Activated T-cell treated with anti-CD3 and anti-CD28 coated beads, Interleukin-2, amount 50 U/mL, for 48 hours (primary cell): ENCODE measurements at regions not wholly inside any gene's neighbourhood (a gene's known extent, or its start where the extent isn't known, plus 50 kb on each side); places are given as distances from the start of the nearest gene placed in this dataset.
A peak's percentile ranks its signal among the peaks of the same experiment; 100 is the strongest.
"Not testable (repeated sequence)": the region's sequence is repeated elsewhere in the genome, so short reads cannot be mapped to it uniquely, and the experiment has no call there.

Experiments used
- DNase-seq, 2 experiments: peaks; one replicate each; pipeline ENCODE4 v3.0.0-alpha.2; 2020

GRCh38 chr18:59059140-59059539 is 80.5 kb upstream of the SEC11C start:
- no peak for DNase-seq

GRCh38 chr18:59060551-59060950 is 79.1 kb upstream of the SEC11C start:
- DNase-seq: no peak

GRCh38 chr18:59061914-59062642 is 77.6 kb upstream of the SEC11C start:
- DNase-seq: no peak

GRCh38 chr18:59062643-59063006 is 77.1 kb upstream of the SEC11C start:
- no peak for DNase-seq

- DNase-seq: no peak
These were observed 76.3 kb upstream of the SEC11C start for GRCh38 chr18:59063300-59063906.

- no peak for DNase-seq
These were observed 75.8 kb upstream of the SEC11C start for GRCh38 chr18:59063912-59064311.

- DNase-seq: no peak
These were observed 74.0 kb upstream of the SEC11C start for GRCh38 chr18:59065684-59066083.

GRCh38 chr18:59067873-59068272 is 71.8 kb upstream of the SEC11C start:
- DNase-seq: no peak

GRCh38 chr18:59068276-59069071 is 71.2 kb upstream of the SEC11C start:
- DNase-seq: no peak

GRCh38 chr18:59070181-59070912 is 69.3 kb upstream of the SEC11C start:
- peak; percentile 87 to 88 for DNase-seq

GRCh38 chr18:59072727-59073421 is 66.8 kb upstream of the SEC11C start:
- DNase-seq: peak in 1 of 2 experiments; percentile 30

GRCh38 chr18:59075923-59076322 is 63.8 kb upstream of the SEC11C start:
- no peak for DNase-seq

GRCh38 chr18:59079264-59079663 is 60.4 kb upstream of the SEC11C start:
- no peak for DNase-seq

- not testable (repeated sequence) for DNase-seq
These were observed 59.8 kb upstream of the SEC11C start for GRCh38 chr18:59079687-59080501.

- no peak for DNase-seq
These were observed 56.4 kb upstream of the SEC11C start for GRCh38 chr18:59083136-59083818.

GRCh38 chr18:59085126-59085794 is 54.4 kb upstream of the SEC11C start:
- no peak for DNase-seq

- DNase-seq: no peak
These were observed 53.9 kb upstream of the SEC11C start for GRCh38 chr18:59085797-59086196.

GRCh38 chr18:59086522-59086921 is 53.2 kb upstream of the SEC11C start:
- no peak for DNase-seq

GRCh38 chr18:59087391-59087790 is 52.3 kb upstream of the SEC11C start:
- DNase-seq: no peak
